ENCODE measurements at regions not wholly inside any gene's neighbourhood (a gene's known extent, or its start where the extent isn't known, plus 50 kb on each side); places are given as distances from the start of the nearest gene placed in this dataset.

- TF ChIP-seq, protein P1, sequence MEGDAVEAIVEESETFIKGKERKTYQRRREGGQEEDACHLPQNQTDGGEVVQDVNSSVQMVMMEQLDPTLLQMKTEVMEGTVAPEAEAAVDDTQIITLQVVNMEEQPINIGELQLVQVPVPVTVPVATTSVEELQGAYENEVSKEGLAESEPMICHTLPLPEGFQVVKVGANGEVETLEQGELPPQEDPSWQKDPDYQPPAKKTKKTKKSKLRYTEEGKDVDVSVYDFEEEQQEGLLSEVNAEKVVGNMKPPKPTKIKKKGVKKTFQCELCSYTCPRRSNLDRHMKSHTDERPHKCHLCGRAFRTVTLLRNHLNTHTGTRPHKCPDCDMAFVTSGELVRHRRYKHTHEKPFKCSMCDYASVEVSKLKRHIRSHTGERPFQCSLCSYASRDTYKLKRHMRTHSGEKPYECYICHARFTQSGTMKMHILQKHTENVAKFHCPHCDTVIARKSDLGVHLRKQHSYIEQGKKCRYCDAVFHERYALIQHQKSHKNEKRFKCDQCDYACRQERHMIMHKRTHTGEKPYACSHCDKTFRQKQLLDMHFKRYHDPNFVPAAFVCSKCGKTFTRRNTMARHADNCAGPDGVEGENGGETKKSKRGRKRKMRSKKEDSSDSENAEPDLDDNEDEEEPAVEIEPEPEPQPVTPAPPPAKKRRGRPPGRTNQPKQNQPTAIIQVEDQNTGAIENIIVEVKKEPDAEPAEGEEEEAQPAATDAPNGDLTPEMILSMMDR (IDR thresholded peaks at IDR 0.05): no peak
- H3K9me3 ChIP-seq: no peaks in the 10 kb centered on the region
- no peaks in the 10 kb centered on the region for H3K4me1 ChIP-seq (replicated peaks)
- WGBS: 87% methylated on average over 8 of the region's 8 CpGs
- no peaks in the 10 kb centered on the region for H3K36me3 ChIP-seq
- H3K4me3 ChIP-seq: no peak overlapping the region
- intact Hi-C loops (cut with DNase I): no loop called here
- DNase-seq (ENCODE audit: low spot score): no peak
- no peak overlapping the region for H3K27ac ChIP-seq
- no peaks in the 10 kb centered on the region for H3K27me3 ChIP-seq (replicated peaks; ENCODE audit: insufficient read depth)
Measured at GRCh38 chr19:32255536-32256295, 89.7 kb upstream of the ZNF507 start.

GRCh38 chr19:32256341-32256975 is 89.0 kb upstream of the ZNF507 start:
- no peak for DNase-seq (ENCODE audit: low spot score)
- 86% methylated on average over 15 of the region's 15 CpGs for WGBS

DNA sequence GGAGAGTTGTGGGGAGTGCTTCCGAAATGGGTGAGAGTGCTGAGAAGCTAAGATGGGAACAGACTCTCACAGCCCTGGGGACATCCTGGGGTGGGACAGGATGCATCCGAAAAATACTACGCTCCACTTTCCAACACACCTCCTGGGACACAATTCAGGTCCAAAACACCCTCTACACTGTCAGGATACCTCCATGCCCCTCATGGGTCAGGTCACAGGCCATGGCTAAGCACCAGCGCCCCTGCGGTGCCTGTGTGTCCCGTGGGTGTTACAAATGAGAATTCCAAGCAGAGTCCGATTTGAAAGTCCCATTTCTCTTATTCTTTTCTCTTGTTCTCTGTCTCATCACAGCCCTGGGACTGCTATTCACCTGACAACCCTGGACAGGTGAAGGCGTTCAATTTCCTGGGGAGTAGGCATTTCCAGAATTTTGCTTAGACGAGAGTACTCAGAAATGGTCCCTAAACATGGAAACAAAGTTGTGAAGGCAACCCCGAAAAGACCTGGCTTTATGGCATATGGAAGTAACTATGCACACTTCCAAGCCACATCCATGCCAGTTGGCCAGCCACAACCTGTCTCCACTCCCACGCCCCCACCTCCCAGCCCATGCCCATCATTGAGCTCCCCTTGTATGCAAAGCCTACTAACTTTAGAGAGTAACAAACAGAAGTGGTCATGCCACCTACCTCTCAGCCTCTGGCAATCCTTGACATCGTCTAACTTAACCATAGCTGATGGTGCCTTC is 87.9 kb upstream of the ZNF507 start:
- DNase-seq (ENCODE audit: low spot score): no peak
- TF ChIP-seq, protein P1 (IDR thresholded peaks at IDR 0.05): no peak
- no peak for TF ChIP-seq POLR2A (IDR thresholded peaks at IDR 0.05)
- TF ChIP-seq POLR2AphosphoS5 (IDR thresholded peaks at IDR 0.05): no peak
- Histone ChIP-seq H3K36me3 (no peaks in the 10 kb centered on the region), H3K27me3 (replicated peaks; ENCODE audit: insufficient read depth) (no peaks in the 10 kb centered on the region), H3K4me1 (replicated peaks) (no peaks in the 10 kb centered on the region), H3K9me3 (no peaks in the 10 kb centered on the region), H3K4me3 (no peak overlapping the region), H3K27ac (no peak overlapping the region)
- WGBS: 78% methylated on average over 12 of the region's 12 CpGs
- intact Hi-C loops (cut with DNase I): no loop called here

More at GRCh38 chr19:32256341-32256975, 89.0 kb upstream of the ZNF507 start:
- Histone ChIP-seq H3K36me3 (no peaks in the 10 kb centered on the region), H3K27me3 (replicated peaks; ENCODE audit: insufficient read depth) (no peaks in the 10 kb centered on the region), H3K27ac (no peak overlapping the region), H3K4me1 (replicated peaks) (no peaks in the 10 kb centered on the region), H3K9me3 (no peaks in the 10 kb centered on the region), H3K4me3 (no peak overlapping the region)
- TF ChIP-seq POLR2A (IDR thresholded peaks at IDR 0.05) (no peak), POLR2AphosphoS5 (IDR thresholded peaks at IDR 0.05) (no peak)
- TF ChIP-seq, protein P1 (IDR thresholded peaks at IDR 0.05): no peak
- intact Hi-C loops (cut with DNase I): no loop called here

DNA sequence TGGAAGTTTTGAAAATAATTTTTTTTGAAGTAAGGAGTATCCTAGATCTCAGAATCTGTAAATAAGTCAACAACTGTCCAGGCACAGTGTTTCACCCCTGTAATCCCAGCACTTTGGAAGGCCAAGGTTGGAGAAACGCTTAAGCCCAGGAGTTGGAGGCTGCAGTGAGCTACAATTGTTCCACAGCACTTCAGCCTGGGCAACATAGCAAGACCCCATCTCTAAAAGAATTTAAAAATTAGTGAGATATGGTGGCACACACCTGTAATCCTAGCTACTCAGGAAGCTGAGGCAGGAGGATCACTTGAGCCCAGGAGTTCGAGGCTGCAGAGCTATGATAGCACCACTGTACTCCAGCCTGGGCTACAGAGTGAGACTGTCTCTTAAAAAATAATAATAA is 87.2 kb upstream of the ZNF507 start:
- Histone ChIP-seq H3K27ac (no peak overlapping the region), H3K36me3 (no peaks in the 10 kb centered on the region), H3K4me1 (replicated peaks) (no peaks in the 10 kb centered on the region), H3K27me3 (replicated peaks; ENCODE audit: insufficient read depth) (no peaks in the 10 kb centered on the region), H3K9me3 (no peaks in the 10 kb centered on the region), H3K4me3 (no peak overlapping the region)
- DNase-seq (ENCODE audit: low spot score): no peak
- TF ChIP-seq, protein P1 (IDR thresholded peaks at IDR 0.05): no peak
- TF ChIP-seq POLR2A (IDR thresholded peaks at IDR 0.05) (no peak), POLR2AphosphoS5 (IDR thresholded peaks at IDR 0.05) (no peak)
- 93% methylated on average over 2 of the region's 2 CpGs for whole genome bisulfite sequencing
- intact Hi-C loops (cut with DNase I): no loop called here
